Stimulated activated CD8-positive, alpha-beta memory T cell treated with anti-CD3 and anti-CD28 coated beads, Interleukin-2, amount 100 ng/mL, for 48 hours (primary cell): ENCODE measurements at regions not wholly inside any gene's neighbourhood (a gene's known extent, or its start where the extent isn't known, plus 50 kb on each side); places are given as distances from the start of the nearest gene placed in this dataset.

Experiments used
- DNase-seq, 2 donors: peaks; one replicate each; pipeline ENCODE4 v3.0.0-alpha.2; 2020; ENCODE audit warnings: low read depth in 2 of 2

- no peak for DNase-seq
Measured at GRCh38 chr2:220478305-220479058, 851.1 kb downstream of the SLC4A3 start.

- DNase-seq, result no peak
Measured at GRCh38 chr2:220482716-220483115, 855.3 kb downstream of the SLC4A3 start.

- no peak for DNase-seq
Measured at GRCh38 chr2:220489121-220489520, 861.7 kb downstream of the SLC4A3 start.

GRCh38 chr2:220491670-220492069, 864.2 kb downstream of the SLC4A3 start:
- DNase-seq, result no peak

- DNase-seq, result no peak
Measured at GRCh38 chr2:220493871-220494525, 866.6 kb downstream of the SLC4A3 start.

- no peak for DNase-seq
Measured at GRCh38 chr2:220496513-220496912, 869.1 kb downstream of the SLC4A3 start.

GRCh38 chr2:220499225-220499624, 871.8 kb downstream of the SLC4A3 start:
- DNase-seq, result no peak

GRCh38 chr2:220502539-220502938, 875.1 kb downstream of the SLC4A3 start:
- DNase-seq, result no peak

GRCh38 chr2:220503431-220503830, 876.0 kb downstream of the SLC4A3 start:
- no peak for DNase-seq

- DNase-seq, result no peak
Measured at GRCh38 chr2:220504938-220505503, 877.6 kb downstream of the SLC4A3 start.

- DNase-seq, result no peak
Measured at GRCh38 chr2:220506466-220506865, 879.0 kb downstream of the SLC4A3 start.

- no peak for DNase-seq
Measured at GRCh38 chr2:220509096-220509757, 881.8 kb downstream of the SLC4A3 start.

GRCh38 chr2:220509966-220510365, 882.5 kb downstream of the SLC4A3 start:
- no peak for DNase-seq

- no peak for DNase-seq
Measured at GRCh38 chr2:220510668-220511067, 883.2 kb downstream of the SLC4A3 start.

- DNase-seq, result no peak
Measured at GRCh38 chr2:220512419-220512818, 885.0 kb downstream of the SLC4A3 start.

- DNase-seq, result no peak
Measured at GRCh38 chr2:220513573-220514288, 886.3 kb downstream of the SLC4A3 start.

GRCh38 chr2:220521551-220521950, 894.1 kb downstream of the SLC4A3 start:
- DNase-seq, result no peak

- no peak for DNase-seq
Measured at GRCh38 chr2:220528180-220528675, 900.8 kb downstream of the SLC4A3 start.

GRCh38 chr2:220531216-220531615, 903.8 kb downstream of the SLC4A3 start:
- no peak for DNase-seq

GRCh38 chr2:220533485-220533884, 906.1 kb downstream of the SLC4A3 start:
- no peak for DNase-seq

- no peak for DNase-seq
Measured at GRCh38 chr2:220539481-220539880, 912.1 kb downstream of the SLC4A3 start.

- DNase-seq, result no peak
Measured at GRCh38 chr2:220544049-220544448, 916.6 kb downstream of the SLC4A3 start.
